Mesenchymal stem cell (in vitro differentiated cells and primary cell): ENCODE measurements at regions not wholly inside any gene's neighbourhood (a gene's known extent, or its start where the extent isn't known, plus 50 kb on each side); places are given as distances from the start of the nearest gene placed in this dataset.
A peak's percentile ranks its signal among the peaks of the same experiment; 100 is the strongest.

Experiments used
- DNase-seq: peaks from one replicate; pipeline ENCODE4 v3.0.0-alpha.2; 2013
- H2AFZ ChIP-seq: one replicate; pipeline ENCODE4 v1.6.1; 2013; ENCODE audit warnings: low read depth, mild to moderate bottlenecking, control low read depth, inconsistent platforms, low read length, moderate library complexity
- H2AK5ac ChIP-seq: 2 replicates; pipeline ENCODE4 v1.6.1; 2013; ENCODE audit warnings: low read length, moderate library complexity, mild to moderate bottlenecking, inconsistent platforms; ENCODE audit not compliant: severe bottlenecking
- H2BK120ac ChIP-seq: one replicate; pipeline ENCODE4 v1.6.1; 2013; ENCODE audit warnings: low read depth, mild to moderate bottlenecking, inconsistent platforms, low read length, moderate library complexity
- H2BK12ac ChIP-seq, 2 experiments: one replicate each; pipeline ENCODE4 v1.6.1; 2013; ENCODE audit warnings: inconsistent platforms in 2 of 2, low read length in 2 of 2, mild to moderate bottlenecking in 2 of 2, moderate library complexity in 2 of 2, control low read depth in 1 of 2
- H2BK15ac ChIP-seq: one replicate; pipeline ENCODE4 v1.6.1; 2013; ENCODE audit warnings: mild to moderate bottlenecking, low read depth, inconsistent platforms; ENCODE audit not compliant: poor library complexity, severe bottlenecking
- H2BK5ac ChIP-seq: 2 replicates; pipeline ENCODE4 v1.6.1; 2013; ENCODE audit warnings: low read depth, mild to moderate bottlenecking, low read length, control low read depth, inconsistent platforms; ENCODE audit not compliant: poor library complexity, severe bottlenecking
- H3K14ac ChIP-seq, 2 experiments: one replicate each; pipeline ENCODE4 v1.6.1; 2013; ENCODE audit warnings: inconsistent platforms in 2 of 2, low read length in 2 of 2, control low read depth in 1 of 2, mild to moderate bottlenecking in 1 of 2, moderate library complexity in 1 of 2
- H3K18ac ChIP-seq, 2 experiments: one replicate each; pipeline ENCODE4 v1.6.1; 2013; ENCODE audit warnings: inconsistent platforms in 2 of 2, low read length in 2 of 2, control low read depth in 1 of 2, low read depth in 1 of 2, mild to moderate bottlenecking in 1 of 2
- H3K23ac ChIP-seq, 2 experiments: one replicate each; pipeline ENCODE4 v1.6.1; 2013; ENCODE audit warnings: inconsistent platforms in 2 of 2, low read length in 2 of 2, mild to moderate bottlenecking in 2 of 2, moderate library complexity in 2 of 2, control low read depth in 1 of 2
- H3K27ac ChIP-seq: 2 replicates; pipeline ENCODE4 v1.5.1; 2013; ENCODE audit warnings: mild to moderate bottlenecking, moderate library complexity, low read length, control low read depth, inconsistent platforms; ENCODE audit not compliant: poor library complexity, severe bottlenecking
- H3K27me3 ChIP-seq, 2 experiments: 2 replicates each; pipeline versions ENCODE4 v1.6.1 to v1.7.0; 2013; ENCODE audit warnings: low read length in 2 of 2, mild to moderate bottlenecking in 2 of 2, moderate library complexity in 2 of 2, control low read depth in 1 of 2, inconsistent platforms in 1 of 2; ENCODE audit not compliant: control insufficient read depth in 1 of 2, insufficient read depth in 1 of 2
- H3K36me3 ChIP-seq, 2 experiments: 2 replicates each; pipeline versions ENCODE4 v1.6.1 to v1.7.0; 2013; ENCODE audit warnings: low read length in 2 of 2, control low read depth in 1 of 2, inconsistent platforms in 1 of 2, low read depth in 1 of 2, mild to moderate bottlenecking in 1 of 2; ENCODE audit not compliant: insufficient read depth in 2 of 2, control insufficient read depth in 1 of 2
- H3K4ac ChIP-seq, 2 experiments: one replicate each; pipeline ENCODE4 v1.6.1; 2013; ENCODE audit warnings: inconsistent platforms in 2 of 2, low read length in 2 of 2, mild to moderate bottlenecking in 2 of 2, moderate library complexity in 2 of 2, control low read depth in 1 of 2, low read depth in 1 of 2
- H3K4me1 ChIP-seq: 2 replicates; pipeline ENCODE4 v1.6.1; 2013; ENCODE audit warnings: low read depth, low read length, control low read depth; ENCODE audit not compliant: control insufficient read depth, insufficient read depth
- H3K4me2 ChIP-seq: 2 replicates; pipeline ENCODE4 v1.6.1; 2013; ENCODE audit warnings: low read length, mild to moderate bottlenecking, inconsistent platforms; ENCODE audit not compliant: poor library complexity, severe bottlenecking
- H3K4me3 ChIP-seq, 2 experiments: 2 replicates each; pipeline versions ENCODE4 v1.5.1 to v1.7.0; 2013; ENCODE audit warnings: low read length in 2 of 2, mild to moderate bottlenecking in 2 of 2, control low read depth in 1 of 2, low read depth in 1 of 2; ENCODE audit not compliant: insufficient read depth in 1 of 2
- H3K79me1 ChIP-seq: replicated peaks from 2 replicates; pipeline ENCODE4 v1.6.1; 2013; ENCODE audit warnings: mild to moderate bottlenecking, control low read depth, low read length, inconsistent platforms; ENCODE audit not compliant: poor library complexity, severe bottlenecking
- H3K9ac ChIP-seq: 2 replicates; pipeline ENCODE4 v1.7.0; 2013; ENCODE audit warnings: mild to moderate bottlenecking, low read length, moderate library complexity
- H3K9me3 ChIP-seq: 2 replicates; pipeline ENCODE4 v1.7.0; 2013; ENCODE audit warnings: mild to moderate bottlenecking, low read length; ENCODE audit not compliant: control insufficient read depth
- H4K8ac ChIP-seq: one replicate; pipeline ENCODE4 v1.6.1; 2013; ENCODE audit warnings: inconsistent platforms, mild to moderate bottlenecking, low read length, moderate library complexity
- H4K91ac ChIP-seq: one replicate; pipeline ENCODE4 v1.6.1; 2013; ENCODE audit warnings: mild to moderate bottlenecking, low read length, inconsistent platforms
- WGBS: methylation state at CpG from one replicate; pipeline ENCODE4 v1.1.7; 2013; ENCODE audit warnings: mixed read lengths; 5-methylcytosine and 5-hydroxymethylcytosine counted together

- H3K9me3 ChIP-seq = no peaks in the 10 kb centered on the region
- H3K23ac ChIP-seq = no peak overlapping the region
- H2BK12ac ChIP-seq = no peak overlapping the region
- H2BK5ac ChIP-seq = no peak overlapping the region
- H2BK120ac ChIP-seq = no peak overlapping the region
- no peak for DNase-seq
- no peak overlapping the region for H3K4ac ChIP-seq
- H3K4me1 ChIP-seq = no peaks in the 10 kb centered on the region
- H3K4me3 ChIP-seq = no peak overlapping the region
- 90% methylated on average over 1 of the region's 1 CpG for WGBS
- no peaks in the 10 kb centered on the region for H3K79me1 ChIP-seq
- H2BK15ac ChIP-seq = no peak overlapping the region
- no peaks in the 10 kb centered on the region for H3K36me3 ChIP-seq
- no peak overlapping the region for H2AK5ac ChIP-seq
- no peak overlapping the region for H2AFZ ChIP-seq
- H3K14ac ChIP-seq = no peak overlapping the region
- no peak overlapping the region for H3K9ac ChIP-seq
- H4K8ac ChIP-seq = no peak overlapping the region
- H3K18ac ChIP-seq = no peak overlapping the region
- H3K4me2 ChIP-seq = no peak overlapping the region
- H3K27ac ChIP-seq = no peak overlapping the region
- no peak overlapping the region for H4K91ac ChIP-seq
- no peaks in the 10 kb centered on the region for H3K27me3 ChIP-seq
Measured at GRCh38 chr5:125587631-125588030, 835.6 kb upstream of the GRAMD2B start.

- Histone ChIP-seq H3K36me3 (no peaks in the 10 kb centered on the region), H3K14ac (no peak overlapping the region), H2BK120ac (no peak overlapping the region), H3K23ac (no peak overlapping the region), H3K9me3 (no peaks in the 10 kb centered on the region), H2BK15ac (no peak overlapping the region), H3K27ac (no peak overlapping the region), H2BK5ac (no peak overlapping the region), H3K27me3 (no peaks in the 10 kb centered on the region), H2AK5ac (no peak overlapping the region), H2AFZ (no peak overlapping the region), H3K4me1 (no peaks in the 10 kb centered on the region), H3K4me3 (no peak overlapping the region), H3K18ac (no peak overlapping the region), H3K79me1 (no peaks in the 10 kb centered on the region), H2BK12ac (no peak overlapping the region), H4K91ac (no peak overlapping the region), H3K9ac (no peak overlapping the region), H4K8ac (no peak overlapping the region), H3K4me2 (no peak overlapping the region), H3K4ac (no peak overlapping the region)
- no peak for DNase-seq
- 100% methylated on average over 1 of the region's 3 CpGs for WGBS
Measured at GRCh38 chr5:125592856-125593255, 830.4 kb upstream of the GRAMD2B start.

GRCh38 chr5:125595095-125595494 is 828.1 kb upstream of the GRAMD2B start:
- no peak overlapping the region for H3K23ac ChIP-seq
- H3K27me3 ChIP-seq = no peaks in the 10 kb centered on the region
- H3K27ac ChIP-seq = no peak overlapping the region
- H3K14ac ChIP-seq = no peak overlapping the region
- H4K8ac ChIP-seq = no peak overlapping the region
- no peak overlapping the region for H2BK5ac ChIP-seq
- H3K4me2 ChIP-seq = no peak overlapping the region
- H2AK5ac ChIP-seq = no peak overlapping the region
- no peak overlapping the region for H3K4me3 ChIP-seq
- H3K4me1 ChIP-seq = no peaks in the 10 kb centered on the region
- H3K79me1 ChIP-seq = no peaks in the 10 kb centered on the region
- 35% methylated on average over 6 of the region's 6 CpGs for WGBS
- peak; percentile 76 for DNase-seq
- H3K18ac ChIP-seq = peak overlapping the region in 1 of 2 experiments; percentile 24
- no peak overlapping the region for H2BK15ac ChIP-seq
- H3K9me3 ChIP-seq = no peaks in the 10 kb centered on the region
- no peak overlapping the region for H3K4ac ChIP-seq
- no peaks in the 10 kb centered on the region for H3K36me3 ChIP-seq
- H2AFZ ChIP-seq = no peak overlapping the region
- no peak overlapping the region for H4K91ac ChIP-seq
- no peak overlapping the region for H3K9ac ChIP-seq
- peak overlapping the region in 1 of 2 experiments; percentile 54 for H2BK12ac ChIP-seq
- H2BK120ac ChIP-seq = no peak overlapping the region

GRCh38 chr5:125595845-125596244 is 827.4 kb upstream of the GRAMD2B start:
- H3K4ac ChIP-seq = peak overlapping the region; percentile 82 to 87
- peak overlapping the region; percentile 79 to 82 for H3K18ac ChIP-seq
- H4K91ac ChIP-seq = peak overlapping the region; percentile 74
- no peaks in the 10 kb centered on the region for H3K36me3 ChIP-seq
- H2BK15ac ChIP-seq = peak overlapping the region; percentile 96
- no peak overlapping the region for H3K14ac ChIP-seq
- H3K9ac ChIP-seq = no peak overlapping the region
- no peaks in the 10 kb centered on the region for H3K4me1 ChIP-seq
- 100% methylated on average over 3 of the region's 3 CpGs for WGBS
- peak overlapping the region; percentile 69 for H4K8ac ChIP-seq
- no peak overlapping the region for H2AFZ ChIP-seq
- no peaks in the 10 kb centered on the region for H3K79me1 ChIP-seq
- H3K27ac ChIP-seq = no peak overlapping the region
- H3K4me2 ChIP-seq = no peak overlapping the region
- no peak overlapping the region for H2AK5ac ChIP-seq
- no peak overlapping the region for H3K23ac ChIP-seq
- no peak overlapping the region for H2BK5ac ChIP-seq
- H3K4me3 ChIP-seq = no peak overlapping the region
- peak overlapping the region; percentile 92 to 99 for H2BK12ac ChIP-seq
- no peak for DNase-seq
- H3K27me3 ChIP-seq = no peaks in the 10 kb centered on the region
- peak overlapping the region; percentile 27 for H2BK120ac ChIP-seq
- no peaks in the 10 kb centered on the region for H3K9me3 ChIP-seq
